Peyer's patch (tissue), 4 donors: ENCODE measurements at regions not wholly inside any gene's neighbourhood (a gene's known extent, or its start where the extent isn't known, plus 50 kb on each side); places are given as distances from the start of the nearest gene placed in this dataset.

Experiments
- DNase-seq, 3 donors: peaks; one replicate each; pipeline ENCODE4 v3.0.0-alpha.2; 2017 to 2019
- H3K27ac ChIP-seq, 4 donors: fragments of 200-600 bp; sonication (generic); one replicate each; pipeline ENCODE4 v1.5.1; 2016 to 2019
- H3K27me3 ChIP-seq, 2 donors: fragments of 200-600 bp; sonication (generic); one replicate each; pipeline ENCODE4 v1.5.1; 2019
- H3K36me3 ChIP-seq, 3 donors: fragments of 200-600 bp; sonication (generic); one replicate each; pipeline ENCODE4 v1.5.1; 2016 to 2019
- H3K4me1 ChIP-seq, 4 donors: fragments of 200-600 bp; sonication (generic); one replicate each; pipeline ENCODE4 v1.5.1; 2016 to 2019
- H3K4me3 ChIP-seq, 4 donors: fragments of 200-600 bp; sonication (generic); 1 replicate in 3 of 4; 2 replicates in 1 of 4; pipeline ENCODE4 v1.5.1; 2016 to 2019; ENCODE audit warnings: mild to moderate bottlenecking in 1 of 4
- H3K9me3 ChIP-seq, 4 donors: fragments of 200-600 bp; sonication (generic); one replicate each; pipeline ENCODE4 v1.5.1; 2016 to 2019; ENCODE audit warnings: mild to moderate bottlenecking in 1 of 4
- CTCF ChIP-seq, 6 experiments: fragments of 450-650 bp in 4 of 6; fragments of 200-600 bp in 2 of 6; sonication (generic) in 1 of 6; IDR thresholded peaks; one replicate each; pipeline ENCODE4 v1.5.1; 2017 to 2019; ENCODE audit warnings: antibody characterized with exemption in 6 of 6, mild to moderate bottlenecking in 3 of 6, moderate library complexity in 1 of 6
- POLR2A ChIP-seq, 2 donors: fragments of 450-650 bp; IDR thresholded peaks; one replicate each; pipeline ENCODE4 v1.5.1; 2017; ENCODE audit warnings: antibody characterized with exemption in 2 of 2, mild to moderate bottlenecking in 2 of 2, moderate library complexity in 2 of 2

DNA sequence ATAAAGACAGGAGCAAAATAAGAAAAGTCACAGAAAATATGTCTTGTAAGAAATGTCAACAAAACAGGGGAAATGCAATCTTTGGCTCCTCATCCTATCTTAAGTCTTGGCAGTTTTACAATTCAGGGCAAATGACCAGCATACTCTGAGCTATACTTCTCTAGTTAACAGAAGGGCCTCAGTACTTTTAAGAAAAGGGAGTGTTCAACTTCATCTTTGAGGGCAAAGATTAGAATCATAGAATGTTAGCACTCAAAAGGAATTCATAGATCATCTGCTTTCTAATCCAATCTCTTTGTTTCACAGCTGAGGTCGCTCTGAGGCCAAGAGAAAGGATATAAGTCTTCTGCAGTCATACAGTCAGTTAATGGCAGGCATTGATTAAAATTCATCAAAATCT lies 174.0 kb upstream of the NT5C1B start:
- Histone ChIP-seq H3K4me3 (no peak overlapping the region), H3K36me3 (no peaks in the 10 kb centered on the region), H3K27me3 (no peaks in the 10 kb centered on the region), H3K4me1 (no peaks in the 10 kb centered on the region), H3K27ac (no peak overlapping the region), H3K9me3 (no peaks in the 10 kb centered on the region)
- no peak for TF ChIP-seq POLR2A (IDR thresholded peaks at IDR 0.05)
- no peak for DNase-seq

GRCh38 chr2:18762667-18763066 lies 173.3 kb upstream of the NT5C1B start:
- no peak for DNase-seq
- Histone ChIP-seq H3K4me3 (no peak overlapping the region), H3K27ac (no peak overlapping the region), H3K36me3 (no peaks in the 10 kb centered on the region), H3K4me1 (no peaks in the 10 kb centered on the region), H3K9me3 (no peaks in the 10 kb centered on the region), H3K27me3 (no peaks in the 10 kb centered on the region)
- TF ChIP-seq POLR2A (IDR thresholded peaks at IDR 0.05) (no peak), CTCF (IDR thresholded peaks at IDR 0.05) (no peak)

- H3K27ac ChIP-seq: no peak overlapping the region
- no peaks in the 10 kb centered on the region for H3K4me1 ChIP-seq
- H3K27me3 ChIP-seq: no peaks in the 10 kb centered on the region
- H3K9me3 ChIP-seq: no peaks in the 10 kb centered on the region
- H3K4me3 ChIP-seq: no peak overlapping the region
- no peak for DNase-seq
- H3K36me3 ChIP-seq: no peaks in the 10 kb centered on the region
- TF ChIP-seq POLR2A (IDR thresholded peaks at IDR 0.05) (no peak), CTCF (IDR thresholded peaks at IDR 0.05) (no peak)
Measured at GRCh38 chr2:18754286-18754685, 164.9 kb upstream of the NT5C1B start.

DNA sequence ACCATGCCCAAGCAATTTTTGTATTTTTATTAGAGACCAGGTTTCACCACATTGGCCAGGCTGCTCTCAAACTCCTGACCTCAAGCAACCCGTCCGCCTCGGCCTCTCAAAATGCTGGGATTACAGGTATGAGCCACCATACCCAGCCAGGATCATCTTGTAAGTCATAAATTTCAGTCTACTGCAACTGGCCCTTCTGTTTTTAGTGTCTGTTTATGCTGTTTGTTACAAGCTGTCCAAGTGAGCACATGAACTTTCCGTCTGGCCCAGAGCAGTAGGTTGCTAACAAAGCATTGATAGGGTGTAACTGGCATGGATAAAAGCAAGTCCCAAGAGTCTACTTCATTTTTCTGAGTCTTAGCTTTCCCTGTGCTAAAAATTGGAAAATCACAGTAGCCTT lies 164.4 kb upstream of the NT5C1B start:
- Histone ChIP-seq H3K4me1 (no peaks in the 10 kb centered on the region), H3K4me3 (no peak overlapping the region), H3K9me3 (no peaks in the 10 kb centered on the region), H3K36me3 (no peaks in the 10 kb centered on the region), H3K27me3 (no peaks in the 10 kb centered on the region), H3K27ac (no peak overlapping the region)
- DNase-seq: no peak
- TF ChIP-seq CTCF (IDR thresholded peaks at IDR 0.05): no peak

GRCh38 chr2:18752667-18753422 lies 163.5 kb upstream of the NT5C1B start:
- DNase-seq: no peak
- no peaks in the 10 kb centered on the region for H3K4me1 ChIP-seq
- no peak for TF ChIP-seq POLR2A (IDR thresholded peaks at IDR 0.05)
- TF ChIP-seq CTCF (IDR thresholded peaks at IDR 0.05): no peak
- no peaks in the 10 kb centered on the region for H3K36me3 ChIP-seq
- no peaks in the 10 kb centered on the region for H3K27me3 ChIP-seq
- no peak overlapping the region for H3K27ac ChIP-seq
- H3K4me3 ChIP-seq: no peak overlapping the region
- no peaks in the 10 kb centered on the region for H3K9me3 ChIP-seq

DNA sequence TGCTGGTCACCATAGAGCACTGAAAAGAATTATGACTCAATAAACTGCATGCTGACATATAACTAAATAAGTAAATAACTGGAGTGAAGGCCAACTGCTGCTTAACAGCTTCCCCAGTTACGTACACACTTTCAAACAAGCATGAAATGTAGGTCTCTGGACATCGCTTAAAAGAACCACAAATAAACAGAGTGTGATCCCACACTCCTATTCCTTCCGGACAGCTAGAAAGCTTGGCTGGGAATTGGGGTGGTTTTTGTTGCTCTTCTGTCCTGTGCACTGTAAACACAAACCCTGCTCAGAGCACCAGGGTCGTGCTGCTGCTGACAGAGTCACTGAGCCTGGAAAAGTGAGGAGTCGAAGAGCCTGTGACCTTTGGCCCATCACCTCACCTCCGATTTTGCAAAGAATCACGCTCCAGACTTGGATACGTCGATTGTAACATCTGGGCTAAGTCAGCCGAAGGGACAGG lies 162.7 kb upstream of the NT5C1B start:
- H3K27me3 ChIP-seq: no peaks in the 10 kb centered on the region
- H3K4me3 ChIP-seq: no peak overlapping the region
- no peak for DNase-seq
- H3K4me1 ChIP-seq: no peaks in the 10 kb centered on the region
- H3K36me3 ChIP-seq: no peaks in the 10 kb centered on the region
- H3K27ac ChIP-seq: peak overlapping the region in 1 of 4 donors; percentile 14
- TF ChIP-seq CTCF (IDR thresholded peaks at IDR 0.05): no peak
- no peaks in the 10 kb centered on the region for H3K9me3 ChIP-seq
